GM18868 (cell line): ENCODE measurements at regions not wholly inside any gene's neighbourhood (a gene's known extent, or its start where the extent isn't known, plus 50 kb on each side); places are given as distances from the start of the nearest gene placed in this dataset.
A peak's percentile ranks its signal among the peaks of the same experiment; 100 is the strongest.

ENCODE experiments used
- ATAC-seq: cut with Tn5 transposase; IDR thresholded peaks from one replicate; pipeline ENCODE4 v1.9.1; 2021; ENCODE audit warnings: mild to moderate bottlenecking, moderate library complexity; ENCODE audit not compliant: unreplicated experiment

DNA sequence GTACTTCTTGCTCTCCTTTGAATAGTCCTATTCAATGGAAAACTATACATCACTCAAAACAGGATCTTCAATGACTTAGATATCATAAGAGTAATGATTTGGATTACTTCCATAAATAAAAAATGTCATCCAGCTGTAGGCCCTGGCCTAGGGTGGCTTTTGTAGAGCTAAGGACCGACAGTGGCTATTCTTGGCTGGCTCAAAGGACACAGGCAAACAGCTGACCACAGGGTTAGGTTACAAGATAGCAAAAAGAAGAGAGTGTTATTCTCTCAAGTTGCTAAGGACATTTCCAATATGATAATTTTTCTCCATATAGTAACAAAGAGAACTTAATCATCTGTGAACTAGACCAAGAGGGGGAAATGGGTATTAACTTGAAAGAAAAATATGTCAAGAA lies 495.1 kb downstream of the PLPP3 start:
- no peak for ATAC-seq

DNA sequence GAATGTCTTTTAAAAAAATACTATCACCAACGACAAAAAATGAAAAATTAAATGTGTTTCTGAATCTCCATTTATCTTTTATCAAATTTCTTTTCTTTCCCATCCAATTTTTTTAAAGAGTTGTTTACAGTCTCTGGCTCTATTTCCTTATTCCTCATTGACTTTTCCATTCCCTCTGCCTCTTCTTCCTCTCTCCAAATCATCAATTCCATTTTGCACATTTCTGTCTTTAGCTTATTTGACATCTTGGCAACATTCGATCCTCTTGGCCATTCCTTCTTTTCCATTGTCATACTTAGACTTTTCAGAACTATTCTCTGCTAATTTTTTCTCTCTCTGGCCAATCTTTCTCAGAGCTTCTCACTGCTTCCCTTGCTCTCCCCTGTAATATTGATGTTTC lies 497.6 kb downstream of the PLPP3 start:
- no peak for ATAC-seq

DNA sequence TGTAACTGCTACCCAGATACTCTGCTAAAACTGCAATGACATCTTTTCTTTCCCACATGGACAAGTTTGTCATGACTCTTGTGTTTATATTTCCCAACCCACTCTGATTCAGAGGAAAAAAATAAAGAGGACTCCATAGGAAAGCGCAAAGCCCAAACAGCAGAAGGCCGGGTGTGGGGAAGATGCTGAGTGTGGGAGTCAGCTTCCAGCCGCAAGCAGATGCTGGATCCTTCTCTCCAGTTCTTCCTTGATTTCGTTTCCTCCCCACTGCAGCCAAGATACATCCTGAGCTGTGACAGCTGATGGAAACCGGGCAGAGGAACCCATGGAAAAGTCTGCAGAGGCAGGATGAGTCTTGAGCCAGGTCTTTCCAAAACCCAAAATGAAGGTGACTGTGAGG lies 498.2 kb downstream of the PLPP3 start:
- ATAC-seq, result no peak

DNA sequence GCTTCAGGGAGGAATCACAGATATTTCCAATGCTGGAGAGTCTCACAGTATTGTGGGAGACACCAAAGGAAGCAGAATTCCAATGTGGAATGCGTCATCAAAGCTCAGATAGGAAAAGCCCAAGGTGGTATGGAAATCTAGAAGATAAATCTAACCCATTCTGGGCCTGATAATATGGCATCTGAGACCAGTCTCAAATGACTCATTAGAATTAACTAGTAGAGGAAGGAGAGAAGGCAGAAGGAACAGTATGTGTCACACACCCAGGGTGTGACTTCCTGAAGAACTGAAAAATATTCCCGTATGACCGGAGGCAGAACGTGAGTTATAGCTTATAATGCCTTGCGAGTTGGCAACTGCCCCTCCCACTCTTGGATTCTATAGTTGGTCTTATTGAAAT lies 499.2 kb downstream of the PLPP3 start:
- no peak for ATAC-seq

GRCh38 chr1:56079391-56079790 lies 500.0 kb downstream of the PLPP3 start:
- ATAC-seq, result no peak

DNA sequence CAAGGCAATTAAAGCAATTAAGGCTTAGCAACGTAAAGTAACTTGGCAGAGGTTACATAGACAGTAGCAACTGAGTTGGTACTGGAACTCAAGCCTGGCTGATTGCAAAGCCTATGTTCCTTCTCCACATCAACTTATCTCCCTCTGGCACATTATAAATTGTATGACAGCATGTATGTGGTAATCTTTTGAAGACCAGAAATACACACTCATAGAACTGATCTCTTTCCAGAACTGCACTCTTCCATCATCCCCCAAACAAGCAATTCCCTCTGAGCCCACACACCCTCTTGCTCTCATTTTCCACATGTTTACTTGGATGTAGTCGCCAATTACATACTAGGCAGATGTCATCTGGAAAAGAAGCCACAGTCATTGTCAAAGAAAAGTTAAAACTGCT lies 502.2 kb downstream of the PLPP3 start:
- no peak for ATAC-seq

- ATAC-seq, result no peak
These were observed 505.2 kb downstream of the PLPP3 start for GRCh38 chr1:56074007-56074651.

DNA sequence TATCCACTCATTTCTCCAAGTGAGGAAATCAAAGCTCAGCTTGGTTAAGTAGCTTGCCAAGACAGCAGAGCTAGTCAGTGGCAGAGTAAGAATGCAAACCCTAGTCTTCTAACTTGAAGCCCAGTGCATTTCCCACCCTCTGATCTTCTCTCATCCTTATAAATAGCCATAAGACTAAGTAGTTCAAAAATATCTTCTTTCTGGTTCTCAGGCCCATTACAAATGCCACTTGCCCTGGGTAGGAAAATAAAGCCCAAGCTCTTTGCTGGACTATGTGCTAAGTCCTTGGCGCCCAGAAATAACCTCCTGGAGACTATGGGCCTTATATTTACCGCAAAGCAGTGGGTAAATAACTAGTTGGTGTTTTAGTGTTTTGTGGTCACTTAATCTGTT lies 505.8 kb downstream of the PLPP3 start:
- ATAC-seq, result no peak

GRCh38 chr1:56073206-56073605 lies 506.2 kb downstream of the PLPP3 start:
- ATAC-seq, result no peak

DNA sequence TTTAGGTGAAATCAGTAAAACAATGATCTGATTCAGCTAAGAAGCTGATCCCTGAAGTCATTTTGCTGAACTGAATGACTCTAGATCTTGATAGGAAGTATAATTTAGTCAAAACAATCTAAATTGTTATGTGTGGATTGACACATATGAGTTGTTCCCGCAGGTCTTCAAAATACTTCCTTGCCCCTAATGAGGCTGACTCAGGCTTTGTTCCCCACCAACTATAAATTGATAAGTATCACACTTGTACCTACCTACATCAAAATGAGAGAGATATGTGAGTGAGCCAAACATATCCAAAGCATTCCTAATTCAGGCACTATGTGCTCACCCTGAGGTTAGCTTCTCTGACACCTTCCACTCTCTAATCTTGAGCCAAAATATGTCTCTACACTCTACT lies 507.1 kb downstream of the PLPP3 start:
- no peak for ATAC-seq

DNA sequence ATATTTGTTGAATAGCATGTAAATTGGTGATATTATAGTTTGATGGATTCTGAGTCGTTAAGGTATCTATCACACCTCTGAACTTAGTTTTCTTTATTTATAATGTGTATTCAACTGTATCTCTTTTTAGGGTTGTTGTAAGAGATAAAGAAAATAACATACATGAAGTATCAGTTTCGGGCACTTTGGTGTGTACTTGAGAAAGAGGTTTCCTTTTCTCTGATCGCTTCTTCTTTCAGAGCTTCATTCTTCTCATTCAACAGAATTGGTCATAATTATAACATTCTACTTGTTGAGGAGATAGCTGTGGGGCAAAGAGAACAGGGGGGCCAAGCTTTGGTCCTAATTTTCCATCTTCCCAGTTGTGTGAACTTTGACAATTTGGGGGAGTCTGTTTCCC lies 508.0 kb downstream of the PLPP3 start:
- peak; percentile 61 for ATAC-seq

DNA sequence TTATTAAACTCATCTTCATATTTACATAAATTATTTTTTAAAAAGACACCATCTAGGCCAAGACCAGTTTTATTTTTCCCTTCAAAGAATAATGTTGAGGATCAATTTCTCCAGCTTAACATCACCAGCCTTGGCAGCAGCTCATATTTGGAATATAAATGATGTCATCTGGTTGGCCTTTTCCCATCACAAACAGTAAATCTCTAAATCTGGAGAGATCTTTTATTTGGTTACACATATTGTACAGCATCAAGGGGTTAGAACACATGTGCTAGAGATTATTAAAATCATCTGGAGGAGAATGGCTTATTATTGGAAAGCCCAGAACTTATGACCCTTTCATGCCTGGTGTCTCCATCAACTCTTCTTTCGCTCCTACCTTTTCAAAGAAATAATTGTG lies 508.8 kb downstream of the PLPP3 start:
- no peak for ATAC-seq

GRCh38 chr1:56069824-56070223 lies 509.5 kb downstream of the PLPP3 start:
- no peak for ATAC-seq

- ATAC-seq, result no peak
These were observed 510.5 kb downstream of the PLPP3 start for GRCh38 chr1:56068908-56069307.

DNA sequence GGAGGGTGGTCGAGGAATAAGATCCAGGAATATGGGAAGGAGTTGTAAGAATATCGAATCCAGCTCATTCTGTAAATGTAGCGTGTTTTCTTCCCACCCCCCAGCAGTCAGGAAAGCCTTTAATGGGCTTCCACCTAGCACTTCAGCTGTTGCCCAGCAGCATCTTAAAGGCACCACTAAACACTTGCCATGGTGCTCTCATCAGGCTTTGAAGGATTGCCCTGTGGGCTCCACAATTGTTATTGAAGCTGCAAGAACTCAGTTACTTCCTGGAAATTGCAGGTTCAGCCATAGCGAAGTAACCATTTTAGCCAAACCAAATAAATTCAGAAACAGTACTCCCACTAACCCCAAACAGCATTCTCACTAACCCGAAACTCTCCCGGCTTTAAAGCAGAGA lies 511.2 kb downstream of the PLPP3 start:
- ATAC-seq, result no peak

DNA sequence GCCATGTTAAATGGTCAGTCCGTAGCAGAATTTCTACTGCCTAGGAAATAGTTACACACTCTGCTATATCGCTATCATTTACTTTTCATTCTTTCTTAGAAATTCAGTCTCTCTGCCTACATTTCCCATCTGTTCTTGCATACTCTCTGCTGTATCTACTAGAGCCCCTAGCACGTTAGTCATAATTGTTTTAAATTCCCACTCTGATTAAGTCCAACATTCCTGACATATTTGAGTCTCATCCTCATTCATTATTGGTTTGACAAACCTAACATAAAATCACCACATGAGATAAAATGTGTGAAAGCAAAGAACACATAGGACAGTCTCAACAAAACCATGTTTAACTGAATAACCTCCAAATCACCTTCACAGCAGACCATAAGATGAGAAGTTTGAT lies 513.6 kb downstream of the PLPP3 start:
- ATAC-seq, result no peak

- no peak for ATAC-seq
These were observed 514.7 kb downstream of the PLPP3 start for GRCh38 chr1:56064705-56065104.

DNA sequence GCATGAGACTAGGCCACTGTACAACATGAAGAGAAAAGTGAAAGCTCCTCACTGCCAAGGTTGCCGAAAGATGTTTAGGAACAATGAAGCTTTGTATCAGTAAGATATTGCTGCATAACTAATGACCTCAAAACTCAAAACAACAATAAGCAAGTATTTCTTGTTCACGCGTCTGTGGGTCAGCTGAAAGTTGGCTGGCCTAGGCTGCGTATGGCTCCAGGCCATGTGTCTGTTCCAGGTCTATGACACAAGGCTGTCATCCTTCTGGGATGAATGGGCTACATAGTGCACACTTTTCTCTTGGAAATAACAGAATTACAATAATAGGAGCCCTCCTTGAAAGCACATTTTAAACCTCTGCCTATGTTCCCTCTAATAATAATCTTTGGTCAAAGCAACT lies 515.9 kb downstream of the PLPP3 start:
- no peak for ATAC-seq

GRCh38 chr1:56062625-56063024 lies 516.7 kb downstream of the PLPP3 start:
- no peak for ATAC-seq

- peak; percentile 97 for ATAC-seq
These were observed 517.5 kb downstream of the PLPP3 start for GRCh38 chr1:56061824-56062223.

- no peak for ATAC-seq
These were observed 518.5 kb downstream of the PLPP3 start for GRCh38 chr1:56060906-56061305.

DNA sequence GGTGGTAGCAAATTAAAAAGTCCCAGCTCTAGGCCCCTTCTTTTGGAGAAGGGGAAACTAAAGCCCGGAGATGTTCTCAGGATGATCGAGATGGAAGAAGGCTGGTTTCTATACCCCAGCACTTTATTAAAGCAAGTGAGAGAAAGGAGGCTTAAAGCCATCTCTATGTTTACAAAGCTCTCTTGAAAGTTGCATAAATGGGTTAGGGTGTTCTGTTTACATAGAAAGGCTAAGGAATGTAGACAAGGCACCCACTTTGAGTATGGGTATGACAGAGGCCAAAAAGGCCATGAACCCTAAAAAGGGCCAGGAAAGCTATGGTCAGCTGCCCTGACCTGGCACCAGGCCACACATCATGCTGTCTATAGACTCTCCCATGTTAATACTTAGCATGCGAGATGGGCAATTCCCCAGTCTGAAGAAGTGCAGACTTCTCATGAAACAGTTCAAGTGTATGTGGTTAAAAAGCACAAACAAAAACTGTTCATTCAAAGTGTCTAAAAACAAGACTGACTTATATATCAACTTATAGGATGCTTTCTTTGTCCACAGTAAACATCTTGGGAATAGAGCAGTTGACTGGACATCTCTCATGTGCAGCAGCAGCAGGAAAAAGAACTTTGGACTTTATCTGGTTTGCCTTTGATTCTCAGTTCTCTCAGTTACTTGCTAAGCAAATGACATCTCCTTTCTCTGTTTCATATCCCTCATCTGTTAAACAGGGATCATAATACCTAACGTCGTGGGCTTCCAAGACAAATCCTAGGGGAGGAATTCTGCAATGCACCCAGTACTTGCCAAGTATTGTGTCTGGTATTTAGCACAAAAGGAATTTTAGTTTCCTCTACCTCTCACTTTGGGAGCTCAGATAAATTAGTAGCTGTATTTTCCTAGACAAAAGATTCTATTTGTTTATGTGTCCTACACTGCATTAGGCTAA lies 521.6 kb downstream of the PLPP3 start:
- ATAC-seq, result no peak
